ENCODE measurements at regions not wholly inside any gene's neighbourhood (a gene's known extent, or its start where the extent isn't known, plus 50 kb on each side); places are given as distances from the start of the nearest gene placed in this dataset.
A peak's percentile ranks its signal among the peaks of the same experiment; 100 is the strongest.

DNA sequence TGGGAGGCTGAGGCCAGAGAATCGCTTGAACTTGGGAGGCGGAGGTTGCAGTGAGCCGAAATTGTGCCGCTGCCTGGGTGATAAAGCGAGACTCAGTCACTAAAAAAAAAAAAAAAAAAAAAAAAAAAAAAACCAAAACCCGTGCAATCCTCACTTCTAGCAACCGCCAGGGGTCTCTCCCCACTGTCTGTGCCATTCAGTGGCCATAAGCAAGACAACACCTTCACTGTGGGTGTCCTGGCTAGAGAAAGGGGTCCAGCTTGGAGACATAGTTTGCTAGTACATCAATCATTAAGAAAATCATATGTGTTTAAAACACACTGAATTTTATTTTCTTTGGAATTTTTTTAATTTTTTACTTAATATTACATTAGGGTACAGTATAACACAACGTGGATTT is 68.2 kb downstream of the RASL11A start:
- TF ChIP-seq EZH2phosphoT487 (IDR thresholded peaks at IDR 0.05; ENCODE audit: unreplicated experiment) (no peak), POLR2AphosphoS5 (IDR thresholded peaks at IDR 0.05; ENCODE audit: low read depth) (no peak)
- TF ChIP-seq, protein P1, sequence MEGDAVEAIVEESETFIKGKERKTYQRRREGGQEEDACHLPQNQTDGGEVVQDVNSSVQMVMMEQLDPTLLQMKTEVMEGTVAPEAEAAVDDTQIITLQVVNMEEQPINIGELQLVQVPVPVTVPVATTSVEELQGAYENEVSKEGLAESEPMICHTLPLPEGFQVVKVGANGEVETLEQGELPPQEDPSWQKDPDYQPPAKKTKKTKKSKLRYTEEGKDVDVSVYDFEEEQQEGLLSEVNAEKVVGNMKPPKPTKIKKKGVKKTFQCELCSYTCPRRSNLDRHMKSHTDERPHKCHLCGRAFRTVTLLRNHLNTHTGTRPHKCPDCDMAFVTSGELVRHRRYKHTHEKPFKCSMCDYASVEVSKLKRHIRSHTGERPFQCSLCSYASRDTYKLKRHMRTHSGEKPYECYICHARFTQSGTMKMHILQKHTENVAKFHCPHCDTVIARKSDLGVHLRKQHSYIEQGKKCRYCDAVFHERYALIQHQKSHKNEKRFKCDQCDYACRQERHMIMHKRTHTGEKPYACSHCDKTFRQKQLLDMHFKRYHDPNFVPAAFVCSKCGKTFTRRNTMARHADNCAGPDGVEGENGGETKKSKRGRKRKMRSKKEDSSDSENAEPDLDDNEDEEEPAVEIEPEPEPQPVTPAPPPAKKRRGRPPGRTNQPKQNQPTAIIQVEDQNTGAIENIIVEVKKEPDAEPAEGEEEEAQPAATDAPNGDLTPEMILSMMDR (conservative IDR thresholded peaks at IDR 0.05; ENCODE audit: low read depth in 2 of 2), result peak; percentile 48 to 66; a peak in 3 of 4 replicates

All from GM23338 (cell line).